ENCODE measurements at regions not wholly inside any gene's neighbourhood (a gene's known extent, or its start where the extent isn't known, plus 50 kb on each side); places are given as distances from the start of the nearest gene placed in this dataset.

- H3K36me3 Mint-ChIP-seq (ENCODE audit: unreplicated experiment): no peaks in the 10 kb centered on the region
Measured at GRCh38 chr7:17623546-17624185, 316.6 kb downstream of the SNX13 start.

GRCh38 chr7:17624379-17624778, 315.9 kb downstream of the SNX13 start:
- Mint-ChIP-seq H3K9me3 (ENCODE audit: unreplicated experiment) (no peaks in the 10 kb centered on the region), H3K4me3 (ENCODE audit: unreplicated experiment) (no peak overlapping the region), H3K27ac (ENCODE audit: unreplicated experiment) (peak overlapping the region; percentile 36), H3K4me1 (ENCODE audit: unreplicated experiment) (peaks cover 32% of the 10 kb centered on the region), H3K36me3 (ENCODE audit: unreplicated experiment) (no peaks in the 10 kb centered on the region), H3K27me3 (ENCODE audit: unreplicated experiment) (no peaks in the 10 kb centered on the region)
- no peak for DNase-seq (ENCODE audit: extremely low spot score, unreplicated experiment)
- no peak for TF ChIP-seq CTCF (IDR thresholded peaks at IDR 0.05)

More at GRCh38 chr7:17623546-17624185, 316.6 kb downstream of the SNX13 start:
- Mint-ChIP-seq H3K27me3 (ENCODE audit: unreplicated experiment) (no peaks in the 10 kb centered on the region), H3K27ac (ENCODE audit: unreplicated experiment) (peak overlapping the region; percentile 36), H3K4me3 (ENCODE audit: unreplicated experiment) (no peak overlapping the region), H3K4me1 (ENCODE audit: unreplicated experiment) (peaks cover 32% of the 10 kb centered on the region), H3K9me3 (ENCODE audit: unreplicated experiment) (no peaks in the 10 kb centered on the region)
- no peak for TF ChIP-seq CTCF (IDR thresholded peaks at IDR 0.05)
- no peak for DNase-seq (ENCODE audit: extremely low spot score, unreplicated experiment)

DNA sequence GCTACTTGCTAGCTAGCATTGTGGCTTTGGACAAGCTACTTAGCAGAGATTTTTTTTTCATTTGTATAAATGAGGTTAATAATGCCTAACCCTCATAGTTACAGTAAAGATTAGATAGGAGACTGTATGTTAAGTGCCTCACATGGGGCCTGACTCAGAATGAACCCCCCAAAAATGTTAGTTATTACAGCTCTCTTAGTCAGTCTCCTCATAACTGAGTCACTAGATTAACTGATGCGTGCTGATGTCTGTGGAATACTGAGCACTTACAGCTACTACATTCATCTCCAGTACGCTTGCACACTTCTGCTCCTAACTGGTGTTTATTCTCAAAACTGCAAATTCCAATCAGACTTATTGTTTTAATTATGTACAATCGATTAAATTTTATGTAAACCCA, 315.3 kb downstream of the SNX13 start:
- H3K4me3 Mint-ChIP-seq (ENCODE audit: unreplicated experiment): peak overlapping the region; percentile 18
- TF ChIP-seq CTCF (IDR thresholded peaks at IDR 0.05): no peak
- H3K9me3 Mint-ChIP-seq (ENCODE audit: unreplicated experiment): no peaks in the 10 kb centered on the region
- no peak for DNase-seq (ENCODE audit: extremely low spot score, unreplicated experiment)
- H3K27me3 Mint-ChIP-seq (ENCODE audit: unreplicated experiment): no peaks in the 10 kb centered on the region
- H3K27ac Mint-ChIP-seq (ENCODE audit: unreplicated experiment): peak overlapping the region; percentile 73
- H3K36me3 Mint-ChIP-seq (ENCODE audit: unreplicated experiment): no peaks in the 10 kb centered on the region
- peaks cover 33% of the 10 kb centered on the region for H3K4me1 Mint-ChIP-seq (ENCODE audit: unreplicated experiment)

DNA sequence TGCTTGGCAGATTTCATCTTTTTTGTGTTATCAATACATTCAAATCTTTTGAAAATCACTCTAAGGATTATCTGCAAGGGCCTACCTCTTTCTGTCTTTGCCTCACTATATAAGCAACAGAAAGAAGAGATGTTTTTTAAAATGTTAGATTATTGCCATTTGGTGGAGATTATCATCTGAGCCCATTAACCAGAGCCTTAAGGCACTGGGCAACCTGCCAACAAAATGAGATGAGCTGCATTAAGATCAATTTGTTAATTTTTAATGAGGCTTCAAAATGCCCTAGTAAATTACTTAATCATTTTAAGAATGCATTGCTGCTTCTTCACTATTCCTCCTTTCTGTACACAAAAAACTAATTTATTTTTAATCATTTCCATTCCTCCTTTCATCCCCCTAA, 314.1 kb downstream of the SNX13 start:
- Mint-ChIP-seq H3K27me3 (ENCODE audit: unreplicated experiment) (no peaks in the 10 kb centered on the region), H3K4me3 (ENCODE audit: unreplicated experiment) (no peak overlapping the region), H3K9me3 (ENCODE audit: unreplicated experiment) (no peaks in the 10 kb centered on the region), H3K4me1 (ENCODE audit: unreplicated experiment) (peaks cover 34% of the 10 kb centered on the region), H3K27ac (ENCODE audit: unreplicated experiment) (no peak overlapping the region), H3K36me3 (ENCODE audit: unreplicated experiment) (no peaks in the 10 kb centered on the region)
- no peak for TF ChIP-seq CTCF (IDR thresholded peaks at IDR 0.05)
- DNase-seq (ENCODE audit: extremely low spot score, unreplicated experiment): no peak

- Mint-ChIP-seq H3K4me1 (ENCODE audit: unreplicated experiment) (peaks cover 5% of the 10 kb centered on the region), H3K9me3 (ENCODE audit: unreplicated experiment) (no peaks in the 10 kb centered on the region), H3K27ac (ENCODE audit: unreplicated experiment) (no peak overlapping the region), H3K4me3 (ENCODE audit: unreplicated experiment) (no peak overlapping the region), H3K36me3 (ENCODE audit: unreplicated experiment) (no peaks in the 10 kb centered on the region), H3K27me3 (ENCODE audit: unreplicated experiment) (no peaks in the 10 kb centered on the region)
- TF ChIP-seq CTCF (IDR thresholded peaks at IDR 0.05): no peak
- no peak for DNase-seq (ENCODE audit: extremely low spot score, unreplicated experiment)
Measured at GRCh38 chr7:17631061-17631460, 309.2 kb downstream of the SNX13 start.
